HEK293 (cell line): ENCODE measurements at regions not wholly inside any gene's neighbourhood (a gene's known extent, or its start where the extent isn't known, plus 50 kb on each side); places are given as distances from the start of the nearest gene placed in this dataset.
"Not testable (repeated sequence)": the region's sequence is repeated elsewhere in the genome, so short reads cannot be mapped to it uniquely, and the experiment has no call there.

Experiments used
- CTCF ChIA-PET: fragments of 350-600 bp; formaldehyde crosslinking; extraction: SDS; loops from one replicate; lab custom pipeline; 2021; ENCODE audit warnings: antibody characterized with exemption; lab: Yijun Ruan, JAX
- POLR2A ChIA-PET: fragments of 300-600 bp; formaldehyde crosslinking; extraction: SDS; loops from one replicate; lab custom pipeline; 2020; ENCODE audit warnings: antibody characterized with exemption, inconsistent platforms; lab: Yijun Ruan, JAX
- H3K27ac ChIP-seq: fragments of 200-500 bp; sonication (Bioruptor generic); 2 replicates; pipeline ENCODE4 v1.5.1; 2014; ENCODE audit warnings: low read depth, low read length, control low read depth, inconsistent platforms; ENCODE audit errors: extremely low read depth
- H3K36me3 ChIP-seq, 2 experiments: fragments of 200-500 bp in 1 of 2; sonication (Bioruptor generic) in 1 of 2; 1 replicate in 1 of 2; 2 replicates in 1 of 2; pipeline ENCODE4 v1.5.1; 2014 to 2017; ENCODE audit warnings: inconsistent platforms in 2 of 2, low read length in 2 of 2; ENCODE audit not compliant: control insufficient read depth in 2 of 2, insufficient read depth in 1 of 2
- H3K4me1 ChIP-seq: fragments of 200-500 bp; sonication (Bioruptor generic); 2 replicates; pipeline ENCODE4 v1.5.1; 2014; ENCODE audit warnings: mild to moderate bottlenecking, low read length, inconsistent platforms; ENCODE audit not compliant: control insufficient read depth, insufficient read depth
- H3K4me3 ChIP-seq: 2 replicates; pipeline ENCODE4 v1.5.1; 2011; ENCODE audit warnings: low read depth, mild to moderate bottlenecking, control low read depth, low read length, moderate library complexity
- H3K9me3 ChIP-seq: fragments of 200-500 bp; sonication (Bioruptor generic); 2 replicates; pipeline ENCODE4 v1.5.1; 2014; ENCODE audit warnings: low read depth, low read length, inconsistent platforms; ENCODE audit not compliant: control insufficient read depth, insufficient read depth
- KLF7 ChIP-seq: fragments of 450-650 bp; formaldehyde crosslinking; IDR thresholded peaks from 2 replicates; pipeline ENCODE4 v1.5.1; 2016; ENCODE audit warnings: missing biosample characterization, missing genetic modification characterization, borderline replicate concordance
- SCRT1 ChIP-seq: fragments of 450-650 bp; formaldehyde crosslinking; IDR thresholded peaks from 2 replicates; pipeline ENCODE4 v1.5.1; 2016; ENCODE audit warnings: missing biosample characterization, missing genetic modification characterization, borderline replicate concordance
- SCRT2 ChIP-seq: fragments of 450-650 bp; formaldehyde crosslinking; IDR thresholded peaks from 2 replicates; pipeline ENCODE4 v1.5.1; 2016; ENCODE audit warnings: missing biosample characterization, missing genetic modification characterization
- TRIM28 ChIP-seq: IDR thresholded peaks from 2 replicates; pipeline ENCODE4 v1.6.1; 2011; ENCODE audit warnings: low read length, control low read depth, borderline replicate concordance
- ZNF148 ChIP-seq: fragments of 450-650 bp; formaldehyde crosslinking; IDR thresholded peaks from 2 replicates; pipeline ENCODE4 v1.5.0; 2017; ENCODE audit warnings: missing biosample characterization, missing genetic modification characterization, borderline replicate concordance
- ZNF211 ChIP-seq: fragments of 450-650 bp; formaldehyde crosslinking; IDR thresholded peaks from 2 replicates; pipeline ENCODE4 v1.5.1; 2016; ENCODE audit warnings: low read depth, missing biosample characterization, missing genetic modification characterization
- ZNF26 ChIP-seq: fragments of 450-650 bp; formaldehyde crosslinking; IDR thresholded peaks from 2 replicates; pipeline ENCODE4 v1.5.1; 2016; ENCODE audit warnings: missing biosample characterization, missing genetic modification characterization
- ZNF426 ChIP-seq: fragments of 450-650 bp; formaldehyde crosslinking; IDR thresholded peaks from 2 replicates; pipeline ENCODE4 v1.5.1; 2017; ENCODE audit warnings: missing biosample characterization, missing genetic modification characterization, mild to moderate bottlenecking, inconsistent platforms, moderate library complexity
- ZNF473 ChIP-seq: fragments of 450-650 bp; formaldehyde crosslinking; IDR thresholded peaks from 2 replicates; pipeline ENCODE4 v1.5.1; 2017; ENCODE audit warnings: missing biosample characterization, missing genetic modification characterization
- ZNF610 ChIP-seq: fragments of 450-650 bp; formaldehyde crosslinking; IDR thresholded peaks from 2 replicates; pipeline ENCODE4 v1.5.1; 2016; ENCODE audit warnings: missing biosample characterization, missing genetic modification characterization, borderline replicate concordance
- ZNF654 ChIP-seq: fragments of 450-650 bp; formaldehyde crosslinking; IDR thresholded peaks from 2 replicates; pipeline ENCODE4 v1.5.1; 2016; ENCODE audit warnings: low read depth, missing biosample characterization, missing genetic modification characterization
- ZNF785 ChIP-seq: fragments of 450-650 bp; formaldehyde crosslinking; IDR thresholded peaks from 2 replicates; pipeline ENCODE4 v1.5.1; 2016; ENCODE audit warnings: missing biosample characterization, missing genetic modification characterization

- Histone ChIP-seq H3K4me1 (peaks cover 7% of the 10 kb centered on the region; the same call in 1 of the 2 replicates), H3K36me3 (no peaks in the 10 kb centered on the region), H3K4me3 (no peak overlapping the region), H3K27ac (no peak overlapping the region), H3K9me3 (no peaks in the 10 kb centered on the region)
- ChIA-PET CTCF (no interaction called here), POLR2A (no interaction called here)
- TF ChIP-seq KLF7 (tag by site-specific recombination) (no peak), ZNF148 (tag by site-specific recombination) (no peak), TRIM28 (peak; percentile 78; the same call in 1 of the 2 replicates)
Observed at GRCh38 chr6:133131621-133132465, 109.3 kb upstream of the EYA4 start.

- H3K4me1 ChIP-seq, result peaks cover 7% of the 10 kb centered on the region; the same call in 1 of the 2 replicates
- CTCF ChIA-PET, result no interaction called here
- H3K27ac ChIP-seq, result no peak overlapping the region
- POLR2A ChIA-PET, result interaction anchor here (0.7 kb wide), 1 partner anchor 575 kb away, joined by 6 read pairs; no protein-coding TSS in a partner anchor
- TF ChIP-seq ZNF785 (tag by site-specific recombination) (no peak), SCRT2 (tag by site-specific recombination) (no peak), ZNF426 (tag by site-specific recombination) (no peak)
- H3K36me3 ChIP-seq, result no peaks in the 10 kb centered on the region
- H3K4me3 ChIP-seq, result no peak overlapping the region
- no peaks in the 10 kb centered on the region for H3K9me3 ChIP-seq
Observed at GRCh38 chr6:133132466-133132971, 108.6 kb upstream of the EYA4 start.

- Histone ChIP-seq H3K9me3 (no peaks in the 10 kb centered on the region; the same call in 1 of the 2 replicates), H3K4me1 (peaks cover 7% of the 10 kb centered on the region; the same call in 1 of the 2 replicates), H3K4me3 (no peak overlapping the region), H3K27ac (no peak overlapping the region), H3K36me3 (no peaks in the 10 kb centered on the region)
- ChIA-PET POLR2A (no interaction called here), CTCF (interaction anchor here (0.7 kb wide), 1 partner anchor 462 kb away, joined by 3 read pairs; no protein-coding TSS in a partner anchor)
- no peak for TF ChIP-seq ZNF26
- TF ChIP-seq SCRT1, result 0 out of 2 replicates have a peak, but pooled peaks have one; percentile 10
- TF ChIP-seq ZNF610 (tag by site-specific recombination), result no peak
- no peak for TF ChIP-seq ZNF654 (tag by site-specific recombination)
- peak; percentile 69 for TF ChIP-seq SCRT2 (tag by site-specific recombination)
- no peak for TF ChIP-seq ZNF148 (tag by site-specific recombination)
- no peak for TF ChIP-seq ZNF473 (tag by site-specific recombination)
- TF ChIP-seq ZNF211, result no peak
Observed at GRCh38 chr6:133136177-133136880, 104.8 kb upstream of the EYA4 start.

- H3K27ac ChIP-seq, CTCF ChIA-PET, H3K9me3 ChIP-seq, H3K36me3 ChIP-seq, POLR2A ChIA-PET, H3K4me1 ChIP-seq, H3K4me3 ChIP-seq: not testable (repeated sequence)
Observed at GRCh38 chr6:133147470-133148184, 93.5 kb upstream of the EYA4 start.
